GM21825 (cell line): ENCODE measurements at regions not wholly inside any gene's neighbourhood (a gene's known extent, or its start where the extent isn't known, plus 50 kb on each side); places are given as distances from the start of the nearest gene placed in this dataset.
"Not testable (repeated sequence)": the region's sequence is repeated elsewhere in the genome, so short reads cannot be mapped to it uniquely, and the experiment has no call there.

Experiments used
- ATAC-seq: cut with Tn5 transposase; IDR thresholded peaks from one replicate; pipeline ENCODE4 v1.9.1; 2021; ENCODE audit warnings: mild to moderate bottlenecking, moderate library complexity; ENCODE audit not compliant: unreplicated experiment

GRCh38 chr1:30120245-30121000 lies 603.0 kb downstream of the MATN1 start:
- ATAC-seq: no peak

GRCh38 chr1:30117685-30118084 lies 605.7 kb downstream of the MATN1 start:
- ATAC-seq: no peak

- ATAC-seq: no peak
Measured at GRCh38 chr1:30111431-30111830, 612.0 kb downstream of the MATN1 start.

GRCh38 chr1:30110846-30111245 lies 612.5 kb downstream of the MATN1 start:
- ATAC-seq: no peak

- no peak for ATAC-seq
Measured at GRCh38 chr1:30109853-30110252, 613.5 kb downstream of the MATN1 start.

GRCh38 chr1:30108186-30108585 lies 615.2 kb downstream of the MATN1 start:
- no peak for ATAC-seq

GRCh38 chr1:30106125-30106524 lies 617.3 kb downstream of the MATN1 start:
- no peak for ATAC-seq

- ATAC-seq: no peak
Measured at GRCh38 chr1:30104551-30104950, 618.8 kb downstream of the MATN1 start.

GRCh38 chr1:30103708-30104411 lies 619.5 kb downstream of the MATN1 start:
- ATAC-seq: no peak

- ATAC-seq: no peak
Measured at GRCh38 chr1:30102605-30103004, 620.8 kb downstream of the MATN1 start.

GRCh38 chr1:30101487-30102227 lies 621.7 kb downstream of the MATN1 start:
- ATAC-seq: no peak

- ATAC-seq: no peak
Measured at GRCh38 chr1:30101016-30101415, 622.4 kb downstream of the MATN1 start.

- ATAC-seq: no peak
Measured at GRCh38 chr1:30100524-30100862, 622.9 kb downstream of the MATN1 start.

GRCh38 chr1:30099587-30100523 lies 623.5 kb downstream of the MATN1 start:
- ATAC-seq: no peak

- not testable (repeated sequence) for ATAC-seq
Measured at GRCh38 chr1:30097851-30098250, 625.5 kb downstream of the MATN1 start.

- ATAC-seq: no peak
Measured at GRCh38 chr1:30095451-30096025, 627.8 kb downstream of the MATN1 start.

GRCh38 chr1:30095051-30095450 lies 628.3 kb downstream of the MATN1 start:
- ATAC-seq: no peak

- ATAC-seq: no peak
Measured at GRCh38 chr1:30092051-30092858, 631.1 kb downstream of the MATN1 start.

GRCh38 chr1:30090162-30090820 lies 633.1 kb downstream of the MATN1 start:
- no peak for ATAC-seq
